A673 (cell line): ENCODE measurements at regions not wholly inside any gene's neighbourhood (a gene's known extent, or its start where the extent isn't known, plus 50 kb on each side); places are given as distances from the start of the nearest gene placed in this dataset.

ENCODE experiments used
- BruUV-seq: library from RNA; stranded (reverse); fragments of 400-500 nt; replicated peaks from 2 replicates; lab custom pipeline; 2021; lab: Mats Ljungman, UMichigan
- CTCF ChIA-PET: fragments of 300-600 bp; sonication (Branson Sonifier 250); formaldehyde crosslinking; loops from one replicate; lab custom pipeline; 2022; ENCODE audit warnings: antibody characterized with exemption; lab: Charles Lee
- POLR2A ChIA-PET: fragments of 300-600 bp; sonication (Branson Sonifier 250); formaldehyde crosslinking; loops from one replicate; lab custom pipeline; 2022; ENCODE audit warnings: antibody characterized with exemption; ENCODE audit not compliant: low non-redundant PET; lab: Charles Lee
- DNase-seq: peaks from one replicate; pipeline ENCODE4 v3.0.0-alpha.2; 2015; ENCODE audit warnings: low spot score
- H3K27ac ChIP-seq: fragments of 200-600 bp; sonication (generic); 2 replicates; pipeline ENCODE4 v1.5.1; 2016; ENCODE audit warnings: mixed run types, low read depth, mild to moderate bottlenecking, mixed read lengths, antibody characterized with exemption, low read length; ENCODE audit not compliant: poor library complexity, severe bottlenecking
- H3K27me3 ChIP-seq: fragments of 200-600 bp; sonication (generic); replicated peaks from 2 replicates; pipeline ENCODE4 v1.6.1; 2017; ENCODE audit warnings: mixed run types, low read depth, mild to moderate bottlenecking, mixed read lengths, antibody characterized with exemption, low read length; ENCODE audit not compliant: insufficient read depth, poor library complexity
- H3K36me3 ChIP-seq: fragments of 200-600 bp; sonication (generic); 2 replicates; pipeline ENCODE4 v1.6.1; 2016; ENCODE audit warnings: mixed run types, mild to moderate bottlenecking, mixed read lengths, antibody characterized with exemption, low read length; ENCODE audit not compliant: insufficient read depth, poor library complexity, severe bottlenecking
- H3K4me1 ChIP-seq: fragments of 200-600 bp; sonication (generic); 2 replicates; pipeline ENCODE4 v1.6.1; 2017; ENCODE audit warnings: mixed run types, mild to moderate bottlenecking, mixed read lengths, antibody characterized with exemption, low read length; ENCODE audit not compliant: insufficient read depth, poor library complexity, severe bottlenecking
- H3K4me3 ChIP-seq: fragments of 200-600 bp; sonication (generic); 2 replicates; pipeline ENCODE4 v1.5.1; 2016; ENCODE audit warnings: low read depth, mixed run types, mild to moderate bottlenecking, mixed read lengths, low read length; ENCODE audit not compliant: poor library complexity, severe bottlenecking
- H3K9me3 ChIP-seq: fragments of 200-600 bp; sonication (generic); 2 replicates; pipeline ENCODE4 v1.6.1; 2016; ENCODE audit warnings: mixed run types, low read depth, mild to moderate bottlenecking, mixed read lengths, antibody characterized with exemption, low read length; ENCODE audit not compliant: poor library complexity, severe bottlenecking
- EZH2 ChIP-seq: fragments of 200-600 bp; sonication (generic); IDR thresholded peaks from 2 replicates; pipeline ENCODE4 v1.6.1; 2017; ENCODE audit warnings: borderline replicate concordance, low read depth, mild to moderate bottlenecking, mixed read lengths, antibody characterized with exemption, low read length; ENCODE audit not compliant: poor library complexity, severe bottlenecking
- intact Hi-C: fragments of 100-400 bp; cut with micrococcal nuclease; formaldehyde crosslinking; loops from one replicate; pipeline ENCODE4 v1.10.0; 2022; ENCODE audit not compliant: unreplicated experiment
- TF ChIP-seq, protein P1 (sequence below): fragments of 300-800, 200-600 bp; sonication (generic); conservative IDR thresholded peaks from 2 replicates; pipeline ENCODE4 v1.5.1; 2017; ENCODE audit warnings: low read depth, mild to moderate bottlenecking, antibody characterized with exemption, low read length, moderate library complexity, mixed read lengths

DNA sequence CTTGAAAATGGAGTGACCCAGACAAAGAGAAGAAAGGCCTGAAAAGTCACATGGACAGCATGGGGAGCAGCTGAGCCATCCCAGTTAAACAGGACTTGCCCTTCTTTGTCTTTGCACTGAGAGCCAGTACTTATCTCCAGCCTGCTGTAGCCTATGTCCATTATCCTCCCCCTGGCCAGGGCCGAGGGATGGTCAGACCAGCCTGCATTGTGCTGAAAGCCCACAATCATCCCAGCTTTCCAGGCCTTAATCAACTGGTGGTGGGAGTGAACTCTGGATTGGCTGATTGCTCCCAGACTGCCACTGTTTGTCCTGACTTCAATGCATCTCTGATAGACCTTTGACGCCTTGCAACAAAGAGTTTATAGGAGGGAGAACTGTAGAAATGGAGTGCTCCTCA, 453.1 kb downstream of the EPHA5 start:
- intact Hi-C loops, result no loop called here
- Histone ChIP-seq H3K27me3 (no peaks in the 10 kb centered on the region), H3K4me3 (no peak overlapping the region), H3K27ac (no peak overlapping the region), H3K4me1 (no peaks in the 10 kb centered on the region), H3K9me3 (no peaks in the 10 kb centered on the region), H3K36me3 (no peaks in the 10 kb centered on the region)
- ChIA-PET POLR2A (no interaction called here), CTCF (no interaction called here)
- TF ChIP-seq EZH2, result no peak
- TF ChIP-seq, protein P1, sequence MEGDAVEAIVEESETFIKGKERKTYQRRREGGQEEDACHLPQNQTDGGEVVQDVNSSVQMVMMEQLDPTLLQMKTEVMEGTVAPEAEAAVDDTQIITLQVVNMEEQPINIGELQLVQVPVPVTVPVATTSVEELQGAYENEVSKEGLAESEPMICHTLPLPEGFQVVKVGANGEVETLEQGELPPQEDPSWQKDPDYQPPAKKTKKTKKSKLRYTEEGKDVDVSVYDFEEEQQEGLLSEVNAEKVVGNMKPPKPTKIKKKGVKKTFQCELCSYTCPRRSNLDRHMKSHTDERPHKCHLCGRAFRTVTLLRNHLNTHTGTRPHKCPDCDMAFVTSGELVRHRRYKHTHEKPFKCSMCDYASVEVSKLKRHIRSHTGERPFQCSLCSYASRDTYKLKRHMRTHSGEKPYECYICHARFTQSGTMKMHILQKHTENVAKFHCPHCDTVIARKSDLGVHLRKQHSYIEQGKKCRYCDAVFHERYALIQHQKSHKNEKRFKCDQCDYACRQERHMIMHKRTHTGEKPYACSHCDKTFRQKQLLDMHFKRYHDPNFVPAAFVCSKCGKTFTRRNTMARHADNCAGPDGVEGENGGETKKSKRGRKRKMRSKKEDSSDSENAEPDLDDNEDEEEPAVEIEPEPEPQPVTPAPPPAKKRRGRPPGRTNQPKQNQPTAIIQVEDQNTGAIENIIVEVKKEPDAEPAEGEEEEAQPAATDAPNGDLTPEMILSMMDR, result no peak
- BruUV-seq, result no TSS peak
- DNase-seq, result no peak

DNA sequence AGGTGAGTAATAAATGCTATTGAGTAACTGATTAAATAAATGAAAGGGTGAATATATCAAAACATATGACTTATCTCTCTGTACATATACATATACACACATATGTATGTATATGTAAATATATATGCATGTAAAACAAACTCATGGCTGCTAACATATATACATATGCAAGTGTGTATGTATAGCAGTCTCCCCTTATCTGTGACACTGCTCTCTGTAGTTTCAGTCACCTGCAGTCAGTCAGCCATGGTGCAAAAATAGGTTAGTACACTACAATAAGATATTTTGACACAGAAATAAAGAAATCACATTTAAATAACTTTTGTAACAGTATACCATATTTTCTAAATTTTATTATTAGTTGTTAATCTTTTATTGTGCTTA, 467.4 kb downstream of the EPHA5 start:
- intact Hi-C loops, result no loop called here
- no peaks in the 10 kb centered on the region for H3K9me3 ChIP-seq
- TF ChIP-seq, protein P1, result no peak
- no peak for TF ChIP-seq EZH2
- no peaks in the 10 kb centered on the region for H3K36me3 ChIP-seq
- no peak overlapping the region for H3K27ac ChIP-seq
- no peak for DNase-seq
- no peak overlapping the region for H3K4me3 ChIP-seq
- no TSS peak for BruUV-seq
- CTCF ChIA-PET, result no interaction called here
- no peaks in the 10 kb centered on the region for H3K4me1 ChIP-seq
- H3K27me3 ChIP-seq, result no peaks in the 10 kb centered on the region
- POLR2A ChIA-PET, result interaction anchor here (0.6 kb wide), 1 partner anchor 197 kb away, joined by 3 read pairs; no protein-coding TSS in a partner anchor

DNA sequence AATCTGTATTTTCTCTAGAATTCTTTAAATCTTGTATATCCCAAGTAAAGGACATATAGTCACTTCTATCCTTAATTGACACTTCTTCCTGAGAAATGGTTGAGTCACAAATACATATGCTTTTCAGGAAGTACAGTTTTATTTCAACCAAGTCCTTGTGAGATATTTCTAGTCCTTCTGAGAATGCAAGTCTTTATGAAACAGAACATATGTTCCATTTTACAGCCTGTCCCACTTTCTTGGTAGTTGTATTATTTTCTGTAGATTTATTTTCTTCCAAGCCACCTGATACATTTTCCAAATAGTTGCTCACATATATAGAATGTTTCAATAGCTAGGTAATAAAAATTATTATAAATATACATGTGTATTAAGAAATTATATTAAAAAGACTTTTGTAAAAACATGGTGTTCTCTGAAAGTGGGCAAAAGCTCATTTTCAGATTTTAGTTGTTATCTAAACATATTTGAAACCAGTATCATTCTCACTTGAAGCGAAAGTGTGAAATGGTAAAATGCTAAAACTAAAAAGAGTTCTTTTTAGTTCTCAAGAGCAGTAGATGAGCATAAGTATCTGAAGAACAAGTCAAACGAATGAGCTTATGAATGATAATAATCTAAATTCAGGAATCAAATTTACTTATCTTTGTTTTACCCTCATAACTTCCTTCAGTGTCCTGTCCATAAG, 468.0 kb downstream of the EPHA5 start:
- intact Hi-C loops, result no loop called here
- TF ChIP-seq EZH2, result no peak
- TF ChIP-seq, protein P1, result no peak
- no peak for DNase-seq
- no peak overlapping the region for H3K27ac ChIP-seq
- H3K9me3 ChIP-seq, result no peaks in the 10 kb centered on the region
- BruUV-seq, result no TSS peak
- CTCF ChIA-PET, result no interaction called here
- H3K4me1 ChIP-seq, result no peaks in the 10 kb centered on the region
- POLR2A ChIA-PET, result interaction anchor here (0.6 kb wide), 1 partner anchor 198 kb away, joined by 3 read pairs; no protein-coding TSS in a partner anchor
- H3K4me3 ChIP-seq, result no peak overlapping the region
- H3K36me3 ChIP-seq, result no peaks in the 10 kb centered on the region
- no peaks in the 10 kb centered on the region for H3K27me3 ChIP-seq
